ENCODE measurements at regions not wholly inside any gene's neighbourhood (a gene's known extent, or its start where the extent isn't known, plus 50 kb on each side); places are given as distances from the start of the nearest gene placed in this dataset.

DNA sequence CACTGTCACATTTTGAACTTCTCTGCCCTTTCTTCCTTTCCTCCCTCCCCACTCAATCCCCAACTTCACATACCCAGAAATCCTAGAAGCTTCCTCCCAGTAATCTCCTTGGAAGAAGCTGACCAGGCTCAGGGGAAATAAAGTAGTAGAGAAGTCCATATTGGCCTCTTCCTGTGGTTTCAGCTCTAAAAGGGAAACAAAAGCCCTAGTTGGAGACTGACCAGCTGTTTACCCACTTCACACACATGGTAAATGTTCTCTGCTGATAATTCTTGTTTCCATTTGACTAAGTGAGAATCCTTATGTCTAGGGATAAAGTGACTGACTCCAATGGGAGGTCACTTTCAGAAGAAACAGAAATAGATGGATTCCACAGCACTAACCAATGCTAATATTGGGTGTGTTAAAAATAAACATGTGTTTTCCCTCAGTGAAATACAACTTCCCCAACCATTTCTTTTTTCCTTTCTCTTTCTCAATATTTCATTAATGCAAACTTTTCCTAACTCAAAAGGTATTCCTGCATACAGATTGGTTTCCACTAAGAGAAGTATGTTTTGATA is 178.9 kb upstream of the DPT start:
- H3K4me1 ChIP-seq, result peaks cover 5% of the 10 kb centered on the region
- no peak for DNase-seq
- H3K4me3 ChIP-seq, result no peak overlapping the region
- TF ChIP-seq, protein P1, sequence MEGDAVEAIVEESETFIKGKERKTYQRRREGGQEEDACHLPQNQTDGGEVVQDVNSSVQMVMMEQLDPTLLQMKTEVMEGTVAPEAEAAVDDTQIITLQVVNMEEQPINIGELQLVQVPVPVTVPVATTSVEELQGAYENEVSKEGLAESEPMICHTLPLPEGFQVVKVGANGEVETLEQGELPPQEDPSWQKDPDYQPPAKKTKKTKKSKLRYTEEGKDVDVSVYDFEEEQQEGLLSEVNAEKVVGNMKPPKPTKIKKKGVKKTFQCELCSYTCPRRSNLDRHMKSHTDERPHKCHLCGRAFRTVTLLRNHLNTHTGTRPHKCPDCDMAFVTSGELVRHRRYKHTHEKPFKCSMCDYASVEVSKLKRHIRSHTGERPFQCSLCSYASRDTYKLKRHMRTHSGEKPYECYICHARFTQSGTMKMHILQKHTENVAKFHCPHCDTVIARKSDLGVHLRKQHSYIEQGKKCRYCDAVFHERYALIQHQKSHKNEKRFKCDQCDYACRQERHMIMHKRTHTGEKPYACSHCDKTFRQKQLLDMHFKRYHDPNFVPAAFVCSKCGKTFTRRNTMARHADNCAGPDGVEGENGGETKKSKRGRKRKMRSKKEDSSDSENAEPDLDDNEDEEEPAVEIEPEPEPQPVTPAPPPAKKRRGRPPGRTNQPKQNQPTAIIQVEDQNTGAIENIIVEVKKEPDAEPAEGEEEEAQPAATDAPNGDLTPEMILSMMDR (IDR thresholded peaks at IDR 0.05), result no peak
- no peak for ATAC-seq
- no peaks in the 10 kb centered on the region for H3K27me3 ChIP-seq (ENCODE audit: insufficient read depth in 3 of 3, low read length in 2 of 3)
- H3K9me3 ChIP-seq, result no peaks in the 10 kb centered on the region
- H3K36me3 ChIP-seq (ENCODE audit: insufficient read depth in 1 of 2, low read depth in 1 of 2), result no peaks in the 10 kb centered on the region
- no peak overlapping the region for H3K27ac ChIP-seq
- intact Hi-C loops (cut with DNase I), result no loop called here

DNA sequence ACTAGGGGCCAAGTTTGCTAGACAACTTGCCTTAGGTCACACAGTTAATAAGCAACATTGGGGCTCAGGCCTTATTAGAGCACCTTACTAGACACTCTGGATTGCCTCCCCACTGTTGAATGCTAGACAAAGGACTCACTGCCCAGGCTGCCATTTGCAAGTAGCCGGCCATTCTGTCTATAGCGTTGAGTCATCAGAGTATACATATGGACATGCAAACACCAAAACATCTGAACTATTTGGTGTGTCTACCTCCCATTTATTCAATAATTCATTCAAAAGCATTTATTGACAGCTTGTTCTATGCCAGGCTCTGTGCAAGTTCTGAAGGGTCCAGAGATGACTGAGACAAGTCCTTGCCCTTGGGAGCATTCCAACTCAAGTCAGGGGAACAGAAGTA is 181.4 kb upstream of the DPT start:
- intact Hi-C loops (cut with DNase I), result no loop called here
- no peak overlapping the region for H3K27ac ChIP-seq
- H3K27me3 ChIP-seq (ENCODE audit: insufficient read depth in 3 of 3, low read length in 2 of 3), result no peaks in the 10 kb centered on the region
- H3K36me3 ChIP-seq (ENCODE audit: insufficient read depth in 1 of 2, low read depth in 1 of 2), result no peaks in the 10 kb centered on the region
- 74 to 75% (median 75%) methylated on average over 2 of the region's 2 CpGs for WGBS, 3 donors
- H3K4me3 ChIP-seq, result no peak overlapping the region
- no peaks in the 10 kb centered on the region for H3K9me3 ChIP-seq
- H3K4me1 ChIP-seq, result peaks cover 5% of the 10 kb centered on the region
- ATAC-seq (no peak), DNase-seq (no peak)
- TF ChIP-seq, protein P1 (IDR thresholded peaks at IDR 0.05), result no peak

- DNase-seq (no peak), ATAC-seq (no peak)
- H3K4me3 ChIP-seq, result no peak overlapping the region
- H3K27me3 ChIP-seq (ENCODE audit: insufficient read depth in 3 of 3, low read length in 2 of 3), result no peaks in the 10 kb centered on the region
- H3K9me3 ChIP-seq, result no peaks in the 10 kb centered on the region
- TF ChIP-seq, protein P1 (IDR thresholded peaks at IDR 0.05), result no peak
- peaks cover 5% of the 10 kb centered on the region for H3K4me1 ChIP-seq
- H3K27ac ChIP-seq, result no peak overlapping the region
- H3K36me3 ChIP-seq (ENCODE audit: insufficient read depth in 1 of 2, low read depth in 1 of 2), result no peaks in the 10 kb centered on the region
- intact Hi-C loops (cut with DNase I), result no loop called here
These were observed 182.4 kb upstream of the DPT start for GRCh38 chr1:168911370-168911769.

DNA sequence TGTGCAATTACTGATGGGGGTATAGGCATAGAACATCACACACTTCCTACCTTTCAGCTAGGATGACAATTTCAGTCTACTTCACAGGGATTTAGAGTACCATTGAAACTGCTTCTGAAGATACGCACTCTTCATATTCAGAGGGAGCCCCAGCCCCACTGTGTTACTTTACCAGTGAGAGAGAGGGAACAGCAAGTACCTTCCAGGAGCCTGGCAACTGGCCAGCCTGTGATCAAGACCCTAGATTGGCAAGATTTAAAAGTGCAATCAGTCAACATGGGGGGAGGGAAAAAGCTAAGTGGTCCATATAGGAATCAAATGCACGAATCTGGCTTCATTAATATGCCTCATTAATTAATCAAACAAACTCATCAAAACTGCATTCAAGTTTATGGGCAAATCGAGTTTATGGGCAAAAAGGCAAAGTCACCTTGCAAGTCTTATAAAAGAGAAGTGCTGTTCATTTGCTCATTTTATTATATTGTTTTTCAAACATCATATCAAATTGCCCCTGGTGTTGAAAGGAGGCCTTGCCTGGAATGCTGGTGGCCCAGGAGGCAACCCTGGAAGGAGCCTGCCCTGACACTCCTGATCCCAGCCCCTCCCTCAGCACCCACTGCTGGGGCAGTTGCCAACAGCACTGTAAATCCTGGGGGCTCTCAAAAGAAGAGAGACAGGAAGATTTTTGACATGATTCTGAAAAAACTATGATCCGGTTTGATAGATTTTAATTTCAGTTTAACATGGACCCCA is 184.9 kb upstream of the DPT start:
- no peaks in the 10 kb centered on the region for H3K27me3 ChIP-seq (ENCODE audit: insufficient read depth in 3 of 3, low read length in 2 of 3)
- DNase-seq (no peak), ATAC-seq (no peak)
- H3K4me1 ChIP-seq, result no peaks in the 10 kb centered on the region
- no peak overlapping the region for H3K27ac ChIP-seq
- 76 to 87% (median 81%) methylated on average over 4 of the region's 4 CpGs for WGBS, 3 donors
- no peaks in the 10 kb centered on the region for H3K9me3 ChIP-seq
- intact Hi-C loops (cut with DNase I), result no loop called here
- H3K4me3 ChIP-seq, result no peak overlapping the region
- no peaks in the 10 kb centered on the region for H3K36me3 ChIP-seq (ENCODE audit: insufficient read depth in 1 of 2, low read depth in 1 of 2)
- TF ChIP-seq, protein P1 (IDR thresholded peaks at IDR 0.05), result no peak

DNA sequence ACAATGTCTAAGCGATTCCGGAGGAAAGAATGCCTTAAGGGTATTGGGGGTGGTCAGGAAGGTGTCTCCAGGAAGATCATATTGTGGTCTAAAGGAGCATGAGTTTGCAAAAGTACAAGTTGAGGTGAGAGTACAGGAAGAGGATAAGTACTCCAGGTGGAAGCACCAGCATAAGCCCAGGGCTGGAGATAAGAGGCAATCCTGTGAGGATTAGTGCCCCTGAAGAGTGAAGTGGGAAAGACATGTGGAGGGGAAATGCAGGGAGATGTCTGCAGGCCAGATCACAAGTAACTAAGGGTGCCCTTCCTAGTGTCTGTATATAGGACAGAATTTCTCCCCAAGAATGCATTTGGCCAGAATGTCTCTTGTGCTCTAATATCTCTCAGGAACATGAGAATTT is 188.3 kb upstream of the DPT start:
- no peak for ATAC-seq
- DNase-seq, result no peak
- no peaks in the 10 kb centered on the region for H3K27me3 ChIP-seq (ENCODE audit: insufficient read depth in 3 of 3, low read length in 2 of 3)
- intact Hi-C loops (cut with DNase I), result no loop called here
- H3K27ac ChIP-seq, result no peak overlapping the region
- H3K4me3 ChIP-seq, result no peak overlapping the region
- TF ChIP-seq, protein P1 (IDR thresholded peaks at IDR 0.05), result no peak
- no peaks in the 10 kb centered on the region for H3K4me1 ChIP-seq
- WGBS, 3 donors, result 51 to 61% (median 60%) methylated on average over 2 of the region's 2 CpGs
- no peaks in the 10 kb centered on the region for H3K36me3 ChIP-seq (ENCODE audit: insufficient read depth in 1 of 2, low read depth in 1 of 2)
- no peaks in the 10 kb centered on the region for H3K9me3 ChIP-seq
